ENCODE measurements at regions not wholly inside any gene's neighbourhood (a gene's known extent, or its start where the extent isn't known, plus 50 kb on each side); places are given as distances from the start of the nearest gene placed in this dataset.

- DNase-seq (no peak), ATAC-seq (ENCODE audit: low read depth) (no peak)
- H3K56ac ChIP-seq (ENCODE audit: extremely low read depth, insufficient read depth, low read length) = no peak overlapping the region
- no peak overlapping the region for H3K14ac ChIP-seq (replicated peaks; ENCODE audit: low read depth, low read length)
- no peak overlapping the region for H2BK5ac ChIP-seq (ENCODE audit: low read depth, low read length, poor library complexity, severe bottlenecking)
- H3K27me3 ChIP-seq (ENCODE audit: control insufficient read depth, insufficient read depth, low read length) = no peaks in the 10 kb centered on the region
- no TSS peak for BruUV-seq (replicated peaks)
- intact Hi-C loops (cut with micrococcal nuclease) (no loop called here), dilution Hi-C loops (cut with HindIII; ENCODE audit: low sequenced_read_pairs, unreplicated experiment) (no loop called here), in situ Hi-C loops (cut with MboI; ENCODE audit: low sequenced_read_pairs) (no loop called here)
- no peak overlapping the region for H3K4me3 ChIP-seq (ENCODE audit: insufficient read depth, low read depth, low read length)
- H4K8ac ChIP-seq (ENCODE audit: low read depth in 2 of 2, low read length in 2 of 2) = no peak overlapping the region
- no peak overlapping the region for H2AK9ac ChIP-seq (replicated peaks; ENCODE audit: low read depth, low read length, poor library complexity)
- no peak overlapping the region for H3K4ac ChIP-seq (ENCODE audit: low read depth, low read length)
- H2AFZ ChIP-seq (replicated peaks; ENCODE audit: low read length, poor library complexity) = no peak overlapping the region
- no peaks in the 10 kb centered on the region for H3K9me3 ChIP-seq (ENCODE audit: control insufficient read depth, insufficient read depth, low read length)
- no peak for TF ChIP-seq CEBPB (IDR thresholded peaks at IDR 0.05; ENCODE audit: low read depth, low read length)
- TF ChIP-seq MAFK (IDR thresholded peaks at IDR 0.05; ENCODE audit: low read depth, low read length) = no peak
- no peak for TF ChIP-seq POLR2A (IDR thresholded peaks at IDR 0.05; ENCODE audit: low read depth, low read length)
- TF ChIP-seq NFE2L2 (IDR thresholded peaks at IDR 0.05; ENCODE audit: low read depth, low read length) = no peak
- no peak for TF ChIP-seq CHD1 (IDR thresholded peaks at IDR 0.05; ENCODE audit: low read depth, low read length)
- TF ChIP-seq MAZ (IDR thresholded peaks at IDR 0.05; ENCODE audit: borderline replicate concordance, low read depth, low read length) = no peak
- no peak for TF ChIP-seq MXI1 (IDR thresholded peaks at IDR 0.05; ENCODE audit: borderline replicate concordance, low read depth, low read length)
- no peak for TF ChIP-seq RAD21 (IDR thresholded peaks at IDR 0.05; ENCODE audit: low read length)
- no peak for TF ChIP-seq BHLHE40 (IDR thresholded peaks at IDR 0.05; ENCODE audit: low read depth, low read length)
- no peak for TF ChIP-seq RCOR1 (IDR thresholded peaks at IDR 0.05; ENCODE audit: insufficient replicate concordance, low read length)
- TF ChIP-seq FOS (IDR thresholded peaks at IDR 0.05; ENCODE audit: low read depth, low read length) = no peak
- H3K18ac ChIP-seq (ENCODE audit: low read depth, low read length) = no peak overlapping the region
- H3K9ac ChIP-seq (ENCODE audit: low read depth, low read length) = no peak overlapping the region
- CTCF ChIA-PET = interaction anchor here (1.7 kb wide), 1 partner anchor 16 kb away, joined by 5 read pairs; no protein-coding TSS in a partner anchor
- no peaks in the 10 kb centered on the region for H3K4me1 ChIP-seq (ENCODE audit: control insufficient read depth, insufficient read depth, low read length)
- no peak overlapping the region for H4K91ac ChIP-seq (ENCODE audit: insufficient read depth, low read depth, low read length)
- no peaks in the 10 kb centered on the region for H3K9me1 ChIP-seq (ENCODE audit: insufficient read depth, low read length)
- POLR2A ChIA-PET (ENCODE audit: unreplicated experiment) = no interaction called here
- no peaks in the 10 kb centered on the region for H3K36me3 ChIP-seq (ENCODE audit: control insufficient read depth, insufficient read depth, low read length)
- no peak overlapping the region for H2BK20ac ChIP-seq (ENCODE audit: low read depth, low read length)
- no peak overlapping the region for H3K27ac ChIP-seq (ENCODE audit: insufficient read depth, low read length)
- H2AK5ac ChIP-seq (ENCODE audit: low read depth, low read length) = no peak overlapping the region
- H4K20me1 ChIP-seq (ENCODE audit: insufficient read depth, low read length) = no peaks in the 10 kb centered on the region
- no peak overlapping the region for H3K4me2 ChIP-seq (ENCODE audit: low read depth, low read length)
- H3K79me1 ChIP-seq (ENCODE audit: low read depth in 1 of 2, low read length in 2 of 2) = no peaks in the 10 kb centered on the region
- H3K23ac ChIP-seq (ENCODE audit: low read depth, low read length) = no peak overlapping the region
- no peak overlapping the region for H4K5ac ChIP-seq (ENCODE audit: low read depth, low read length)
- H2BK15ac ChIP-seq (ENCODE audit: low read depth, low read length) = no peak overlapping the region
- H2BK120ac ChIP-seq (ENCODE audit: low read depth, low read length) = no peak overlapping the region
These were observed 452.1 kb downstream of the HDGFL1 start for GRCh38 chr6:23021487-23021886.
